Caco-2 (cell line): ENCODE measurements at regions not wholly inside any gene's neighbourhood (a gene's known extent, or its start where the extent isn't known, plus 50 kb on each side); places are given as distances from the start of the nearest gene placed in this dataset.

Experiments
- BruUV-seq: library from RNA; stranded (reverse); fragments of 400-500 nt; replicated peaks from 2 replicates; lab custom pipeline; 2021; lab: Mats Ljungman, UMichigan
- CTCF ChIA-PET: fragments of 300-600 bp; sonication (Branson Sonifier 250); formaldehyde crosslinking; loops from one replicate; lab custom pipeline; 2022; ENCODE audit warnings: antibody characterized with exemption; lab: Charles Lee
- POLR2A ChIA-PET: fragments of 300-600 bp; sonication (Branson Sonifier 250); formaldehyde crosslinking; loops from one replicate; lab custom pipeline; 2022; ENCODE audit warnings: antibody characterized with exemption; lab: Charles Lee
- DNase-seq, 2 experiments: peaks; one replicate each; pipeline versions ENCODE4 v3.0.0 to v3.0.0-alpha.2; 2020 to 2022
- H3K27me3 ChIP-seq: replicated peaks from 2 replicates; pipeline ENCODE4 v1.6.0; 2011; ENCODE audit warnings: low read length; ENCODE audit not compliant: control insufficient read depth, insufficient read depth
- H3K36me3 ChIP-seq: 2 replicates; pipeline ENCODE4 v1.5.1; 2011; ENCODE audit warnings: low read length; ENCODE audit not compliant: control insufficient read depth, insufficient read depth
- H3K4me1 ChIP-seq: fragments of 250-450 bp; sonication (Bioruptor Pico); 2 replicates; pipeline ENCODE4 v1.5.1; 2020; ENCODE audit warnings: mild to moderate bottlenecking
- H3K4me3 ChIP-seq: 2 replicates; pipeline ENCODE4 v1.5.1; 2011; ENCODE audit warnings: low read depth, mild to moderate bottlenecking, control low read depth, low read length
- H3K9me3 ChIP-seq: fragments of 250-450 bp; sonication (Bioruptor Pico); 2 replicates; pipeline ENCODE4 v1.5.1; 2020; ENCODE audit warnings: mild to moderate bottlenecking, moderate library complexity
- H3K27ac Mint-ChIP-seq: one replicate; pipeline ENCODE4 v1.8.0; 2022; ENCODE audit warnings: mixed read lengths; ENCODE audit not compliant: unreplicated experiment
- H3K27me3 Mint-ChIP-seq: one replicate; pipeline ENCODE4 v1.8.0; 2022; ENCODE audit warnings: mixed read lengths; ENCODE audit not compliant: insufficient read depth, unreplicated experiment
- H3K36me3 Mint-ChIP-seq: one replicate; pipeline ENCODE4 v1.8.0; 2022; ENCODE audit warnings: mild to moderate bottlenecking, mixed read lengths; ENCODE audit not compliant: insufficient read depth, unreplicated experiment
- H3K4me1 Mint-ChIP-seq: one replicate; pipeline ENCODE4 v1.8.0; 2022; ENCODE audit warnings: low read depth, mixed read lengths; ENCODE audit not compliant: unreplicated experiment
- H3K4me3 Mint-ChIP-seq: one replicate; pipeline ENCODE4 v1.8.0; 2022; ENCODE audit warnings: mild to moderate bottlenecking, moderate library complexity, mixed read lengths; ENCODE audit not compliant: unreplicated experiment
- H3K9me3 Mint-ChIP-seq: one replicate; pipeline ENCODE4 v1.8.0; 2022; ENCODE audit warnings: mixed read lengths; ENCODE audit not compliant: unreplicated experiment
- CTCF ChIP-seq, 2 experiments: fragments of 200-600 bp in 1 of 2; IDR thresholded peaks; 1 replicate in 1 of 2; 2 replicates in 1 of 2; pipeline versions ENCODE4 v1.5.1 to v1.8.0; 2011 to 2022; ENCODE audit warnings: antibody characterized with exemption in 1 of 2, control low read depth in 1 of 2, inconsistent platforms in 1 of 2, low read depth in 1 of 2, low read length in 1 of 2, mild to moderate bottlenecking in 1 of 2, moderate library complexity in 1 of 2; ENCODE audit not compliant: insufficient read depth in 1 of 2, severe bottlenecking in 1 of 2, unreplicated experiment in 1 of 2
- intact Hi-C: fragments of 100-400 bp; cut with micrococcal nuclease; formaldehyde crosslinking; loops from one replicate; pipeline ENCODE4 v1.10.0; 2022; ENCODE audit not compliant: unreplicated experiment

DNA sequence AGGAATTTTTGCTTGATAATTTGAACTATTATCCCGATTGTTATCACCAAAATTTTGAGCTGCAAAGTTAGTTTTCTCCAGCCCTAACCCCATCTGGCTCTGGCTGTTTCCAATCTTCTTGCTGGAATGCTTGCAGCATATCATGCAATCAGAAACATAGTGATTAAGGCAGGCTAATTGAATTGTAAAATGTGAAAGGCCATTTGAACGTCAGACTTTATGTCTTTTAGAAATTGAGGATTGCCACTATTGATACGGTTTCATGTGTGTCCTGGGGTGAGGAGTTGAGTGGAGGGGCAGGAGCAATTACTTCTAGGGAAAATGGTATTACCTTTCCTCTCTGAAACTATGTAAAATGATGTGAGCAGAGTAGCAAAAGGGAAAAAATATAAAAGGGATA is 1674.5 kb upstream of the LRRTM1 start:
- Histone ChIP-seq H3K9me3 (no peaks in the 10 kb centered on the region), H3K4me1 (no peaks in the 10 kb centered on the region), H3K27me3 (no peaks in the 10 kb centered on the region), H3K36me3 (no peaks in the 10 kb centered on the region), H3K4me3 (no peak overlapping the region)
- intact Hi-C loops = no loop called here
- H3K9me3 Mint-ChIP-seq = no peaks in the 10 kb centered on the region
- no peak overlapping the region for H3K27ac Mint-ChIP-seq
- no peak for TF ChIP-seq CTCF (IDR thresholded peaks at IDR 0.05; ENCODE audit: insufficient read depth in 1 of 2, low read depth in 1 of 2, low read length in 1 of 2, severe bottlenecking in 1 of 2, unreplicated experiment in 1 of 2)
- no peak overlapping the region for H3K4me3 Mint-ChIP-seq
- no TSS peak for BruUV-seq
- DNase-seq = no peak
- ChIA-PET CTCF (no interaction called here), POLR2A (no interaction called here)
- H3K4me1 Mint-ChIP-seq = no peaks in the 10 kb centered on the region
- no peaks in the 10 kb centered on the region for H3K36me3 Mint-ChIP-seq
- H3K27me3 Mint-ChIP-seq = peaks cover 2% of the 10 kb centered on the region

GRCh38 chr2:81976998-81977397 is 1672.4 kb upstream of the LRRTM1 start:
- Histone ChIP-seq H3K4me3 (no peak overlapping the region), H3K4me1 (no peaks in the 10 kb centered on the region), H3K36me3 (no peaks in the 10 kb centered on the region), H3K27me3 (no peaks in the 10 kb centered on the region), H3K9me3 (no peaks in the 10 kb centered on the region)
- no peaks in the 10 kb centered on the region for H3K4me1 Mint-ChIP-seq
- no peak overlapping the region for H3K4me3 Mint-ChIP-seq
- H3K9me3 Mint-ChIP-seq = no peaks in the 10 kb centered on the region
- DNase-seq = no peak
- no peak overlapping the region for H3K27ac Mint-ChIP-seq
- H3K27me3 Mint-ChIP-seq = peaks cover under 1% of the 10 kb centered on the region
- TF ChIP-seq CTCF (IDR thresholded peaks at IDR 0.05; ENCODE audit: insufficient read depth in 1 of 2, low read depth in 1 of 2, low read length in 1 of 2, severe bottlenecking in 1 of 2, unreplicated experiment in 1 of 2) = no peak
- ChIA-PET CTCF (no interaction called here), POLR2A (no interaction called here)
- BruUV-seq = no TSS peak
- intact Hi-C loops = no loop called here
- no peaks in the 10 kb centered on the region for H3K36me3 Mint-ChIP-seq

GRCh38 chr2:81974216-81974615 is 1669.7 kb upstream of the LRRTM1 start:
- no peaks in the 10 kb centered on the region for H3K9me3 ChIP-seq
- Mint-ChIP-seq H3K27ac (no peak overlapping the region), H3K36me3 (no peaks in the 10 kb centered on the region), H3K4me3 (no peak overlapping the region), H3K9me3 (no peaks in the 10 kb centered on the region), H3K27me3 (no peaks in the 10 kb centered on the region), H3K4me1 (no peaks in the 10 kb centered on the region)
- BruUV-seq = no TSS peak
- ChIA-PET CTCF (no interaction called here), POLR2A (no interaction called here)
- TF ChIP-seq CTCF (IDR thresholded peaks at IDR 0.05; ENCODE audit: insufficient read depth in 1 of 2, low read depth in 1 of 2, low read length in 1 of 2, severe bottlenecking in 1 of 2, unreplicated experiment in 1 of 2) = no peak
- DNase-seq = no peak
- no peak overlapping the region for H3K4me3 ChIP-seq
- no peaks in the 10 kb centered on the region for H3K27me3 ChIP-seq
- no peaks in the 10 kb centered on the region for H3K4me1 ChIP-seq
- no peaks in the 10 kb centered on the region for H3K36me3 ChIP-seq
- intact Hi-C loops = no loop called here
